HFFc6 (cell line): ENCODE measurements at regions not wholly inside any gene's neighbourhood (a gene's known extent, or its start where the extent isn't known, plus 50 kb on each side); places are given as distances from the start of the nearest gene placed in this dataset.
"Not testable (repeated sequence)": the region's sequence is repeated elsewhere in the genome, so short reads cannot be mapped to it uniquely, and the experiment has no call there.

Source experiments
- DNase-seq: peaks from one replicate; pipeline ENCODE4 v3.0.0-alpha.2; 2018
- H3K27ac Mint-ChIP-seq: 2 replicates; pipeline ENCODE4 v1.8.0; 2020; ENCODE audit warnings: mild to moderate bottlenecking, mixed read lengths
- H3K27me3 Mint-ChIP-seq: 2 replicates; pipeline ENCODE4 v1.8.0; 2021; ENCODE audit warnings: mild to moderate bottlenecking, moderate library complexity, mixed read lengths; ENCODE audit not compliant: insufficient read depth
- H3K36me3 Mint-ChIP-seq: 2 replicates; pipeline ENCODE4 v1.8.0; 2021; ENCODE audit warnings: low read depth, mixed read lengths
- H3K4me1 Mint-ChIP-seq: 2 replicates; pipeline ENCODE4 v1.8.0; 2020; ENCODE audit warnings: low read depth, mixed read lengths
- H3K4me3 Mint-ChIP-seq: 2 replicates; pipeline ENCODE4 v1.8.0; 2020; ENCODE audit warnings: mild to moderate bottlenecking, moderate library complexity, mixed read lengths
- H3K9me3 Mint-ChIP-seq: 2 replicates; pipeline ENCODE4 v1.8.0; 2020; ENCODE audit warnings: mild to moderate bottlenecking, mixed read lengths
- TF ChIP-seq, protein P1 (sequence below): fragments of 200-600 bp; sonication (generic); IDR thresholded peaks from 2 replicates; pipeline ENCODE4 v1.5.0; 2021; ENCODE audit warnings: antibody characterized with exemption, mild to moderate bottlenecking

DNA sequence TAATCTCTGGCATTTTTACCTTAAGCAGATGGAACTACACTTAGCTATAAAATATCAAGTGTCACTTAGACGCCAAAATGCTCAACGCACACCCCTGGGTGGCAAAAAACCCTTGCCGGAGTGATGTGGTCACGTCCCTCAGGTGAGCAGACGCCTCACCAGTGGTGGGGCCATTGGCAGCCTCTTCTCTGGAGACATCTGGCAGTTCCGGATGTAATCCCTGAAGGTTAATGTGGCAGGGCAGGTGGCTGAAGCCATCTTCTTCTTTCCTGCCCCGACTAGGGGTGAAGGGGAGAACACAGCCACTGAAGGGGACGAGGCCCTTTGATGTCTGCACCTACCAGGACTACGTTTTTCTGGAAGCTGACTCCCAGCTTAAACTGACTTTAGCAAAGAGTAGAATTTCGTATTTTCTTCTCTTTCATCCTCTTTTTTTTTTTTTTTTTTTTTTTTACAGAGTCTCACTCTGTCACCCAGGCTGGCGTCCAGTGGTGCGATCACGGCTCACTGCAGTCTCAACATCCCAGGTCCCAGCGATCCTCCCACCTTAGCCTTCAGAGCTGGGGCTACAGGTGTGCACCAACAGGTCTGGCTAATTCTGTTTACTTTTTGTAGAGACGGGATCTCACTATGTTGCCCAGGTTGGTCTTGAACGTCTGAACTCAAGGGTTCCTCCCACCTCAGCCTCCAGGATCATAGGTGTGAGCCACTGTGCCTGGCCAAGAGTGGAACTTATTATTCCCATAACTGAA is 152.1 kb downstream of the TTLL2 start:
- DNase-seq: no peak
- Mint-ChIP-seq H3K36me3 (peaks cover 5% of the 10 kb centered on the region; the same call in 1 of the 2 replicates), H3K4me1 (no peaks in the 10 kb centered on the region), H3K27ac (no peak overlapping the region), H3K4me3 (no peak overlapping the region), H3K27me3 (no peaks in the 10 kb centered on the region; the same call in 1 of the 2 replicates), H3K9me3 (peaks cover 65% of the 10 kb centered on the region)
- TF ChIP-seq, protein P1, sequence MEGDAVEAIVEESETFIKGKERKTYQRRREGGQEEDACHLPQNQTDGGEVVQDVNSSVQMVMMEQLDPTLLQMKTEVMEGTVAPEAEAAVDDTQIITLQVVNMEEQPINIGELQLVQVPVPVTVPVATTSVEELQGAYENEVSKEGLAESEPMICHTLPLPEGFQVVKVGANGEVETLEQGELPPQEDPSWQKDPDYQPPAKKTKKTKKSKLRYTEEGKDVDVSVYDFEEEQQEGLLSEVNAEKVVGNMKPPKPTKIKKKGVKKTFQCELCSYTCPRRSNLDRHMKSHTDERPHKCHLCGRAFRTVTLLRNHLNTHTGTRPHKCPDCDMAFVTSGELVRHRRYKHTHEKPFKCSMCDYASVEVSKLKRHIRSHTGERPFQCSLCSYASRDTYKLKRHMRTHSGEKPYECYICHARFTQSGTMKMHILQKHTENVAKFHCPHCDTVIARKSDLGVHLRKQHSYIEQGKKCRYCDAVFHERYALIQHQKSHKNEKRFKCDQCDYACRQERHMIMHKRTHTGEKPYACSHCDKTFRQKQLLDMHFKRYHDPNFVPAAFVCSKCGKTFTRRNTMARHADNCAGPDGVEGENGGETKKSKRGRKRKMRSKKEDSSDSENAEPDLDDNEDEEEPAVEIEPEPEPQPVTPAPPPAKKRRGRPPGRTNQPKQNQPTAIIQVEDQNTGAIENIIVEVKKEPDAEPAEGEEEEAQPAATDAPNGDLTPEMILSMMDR: no peak

DNA sequence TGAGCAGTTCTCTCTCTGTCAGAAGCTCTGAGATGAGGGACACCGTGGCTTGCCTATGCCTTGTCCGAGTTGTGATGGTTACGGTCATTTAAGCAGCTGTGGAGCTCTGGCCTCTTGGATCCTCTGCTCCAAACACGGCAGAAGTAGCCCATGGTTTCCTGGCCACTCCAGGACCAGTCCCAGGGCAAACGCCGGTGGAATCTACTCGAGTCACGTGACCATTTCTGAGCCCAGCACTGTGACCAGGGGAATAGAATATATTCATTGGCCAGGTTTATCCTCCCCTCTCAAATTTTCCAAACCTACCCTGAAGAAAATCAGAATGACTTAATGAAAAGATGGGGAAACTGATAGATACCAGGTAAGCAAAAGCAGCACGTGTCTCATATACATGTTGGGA is 152.8 kb downstream of the TTLL2 start:
- no peak for DNase-seq
- H3K27me3 Mint-ChIP-seq: no peaks in the 10 kb centered on the region; the same call in 1 of the 2 replicates
- TF ChIP-seq, protein P1: no peak
- H3K4me3 Mint-ChIP-seq: no peak overlapping the region
- no peaks in the 10 kb centered on the region; the same call in 1 of the 2 replicates for H3K36me3 Mint-ChIP-seq
- H3K27ac Mint-ChIP-seq: no peak overlapping the region
- no peaks in the 10 kb centered on the region for H3K4me1 Mint-ChIP-seq
- peaks cover 66% of the 10 kb centered on the region for H3K9me3 Mint-ChIP-seq

DNA sequence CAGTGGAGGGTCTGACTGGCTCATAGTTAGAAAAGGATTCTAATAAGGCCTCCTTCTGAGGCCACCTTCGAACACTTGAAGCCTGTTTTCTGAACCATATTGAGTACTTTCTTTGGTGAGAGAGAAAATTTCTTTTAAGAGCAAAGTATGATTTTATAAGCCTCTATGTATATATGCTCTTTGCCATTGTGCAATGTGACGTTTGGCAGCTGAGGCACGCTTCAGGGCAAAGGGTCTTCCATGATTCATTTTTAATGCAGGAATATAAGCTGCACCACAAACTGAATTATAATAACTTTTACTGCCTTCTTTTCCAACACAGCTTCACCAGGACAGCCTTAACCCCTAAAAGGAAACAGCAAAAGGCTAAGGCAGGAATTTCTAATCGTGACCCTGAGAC is 154.4 kb downstream of the TTLL2 start:
- H3K4me3 Mint-ChIP-seq: no peak overlapping the region
- no peaks in the 10 kb centered on the region; the same call in 1 of the 2 replicates for H3K36me3 Mint-ChIP-seq
- no peaks in the 10 kb centered on the region for H3K4me1 Mint-ChIP-seq
- no peak for DNase-seq
- TF ChIP-seq, protein P1: no peak
- H3K9me3 Mint-ChIP-seq: peaks cover 60% of the 10 kb centered on the region
- H3K27me3 Mint-ChIP-seq: no peaks in the 10 kb centered on the region
- H3K27ac Mint-ChIP-seq: no peak overlapping the region

DNA sequence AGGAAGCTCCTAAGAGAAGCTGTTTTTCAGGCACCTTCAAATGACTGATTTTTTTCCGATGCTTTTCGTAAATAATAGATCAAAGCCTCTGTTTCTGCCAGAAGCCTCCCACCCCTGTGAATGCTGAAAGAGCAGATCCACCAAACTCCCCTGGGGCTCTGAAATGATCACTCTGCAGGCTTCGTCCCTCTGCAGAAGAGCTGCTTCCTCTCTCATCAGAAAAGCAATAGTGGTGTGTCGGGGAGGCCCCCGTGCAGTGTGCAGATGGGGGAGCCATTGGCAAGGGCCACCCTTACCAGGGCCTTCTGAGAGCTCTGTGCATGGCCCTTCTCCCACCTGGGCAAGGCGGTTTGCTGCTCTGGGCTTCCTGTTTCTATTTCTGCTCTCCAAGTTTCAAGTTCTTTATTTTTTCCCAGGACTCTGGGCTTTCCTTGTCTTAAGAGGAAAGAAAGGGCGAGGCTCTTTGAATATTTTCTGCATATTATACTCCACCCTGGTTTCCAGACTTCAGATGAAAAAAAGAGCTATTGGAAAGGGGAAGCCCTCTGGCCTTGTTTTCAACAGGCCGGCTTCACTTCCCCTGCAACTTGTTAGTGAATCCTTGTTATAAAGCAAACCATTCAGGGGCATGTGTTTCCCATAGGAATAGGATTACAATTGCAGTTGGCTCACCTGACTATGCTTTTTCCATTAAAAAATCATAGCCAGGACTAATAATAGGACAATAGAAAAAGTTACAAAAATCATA is 155.2 kb downstream of the TTLL2 start:
- H3K36me3 Mint-ChIP-seq: no peaks in the 10 kb centered on the region; the same call in 1 of the 2 replicates
- H3K4me1 Mint-ChIP-seq: no peaks in the 10 kb centered on the region
- peaks cover 67% of the 10 kb centered on the region for H3K9me3 Mint-ChIP-seq
- no peak for DNase-seq
- H3K27ac Mint-ChIP-seq: no peak overlapping the region
- TF ChIP-seq, protein P1: no peak
- no peaks in the 10 kb centered on the region for H3K27me3 Mint-ChIP-seq
- H3K4me3 Mint-ChIP-seq: no peak overlapping the region

DNA sequence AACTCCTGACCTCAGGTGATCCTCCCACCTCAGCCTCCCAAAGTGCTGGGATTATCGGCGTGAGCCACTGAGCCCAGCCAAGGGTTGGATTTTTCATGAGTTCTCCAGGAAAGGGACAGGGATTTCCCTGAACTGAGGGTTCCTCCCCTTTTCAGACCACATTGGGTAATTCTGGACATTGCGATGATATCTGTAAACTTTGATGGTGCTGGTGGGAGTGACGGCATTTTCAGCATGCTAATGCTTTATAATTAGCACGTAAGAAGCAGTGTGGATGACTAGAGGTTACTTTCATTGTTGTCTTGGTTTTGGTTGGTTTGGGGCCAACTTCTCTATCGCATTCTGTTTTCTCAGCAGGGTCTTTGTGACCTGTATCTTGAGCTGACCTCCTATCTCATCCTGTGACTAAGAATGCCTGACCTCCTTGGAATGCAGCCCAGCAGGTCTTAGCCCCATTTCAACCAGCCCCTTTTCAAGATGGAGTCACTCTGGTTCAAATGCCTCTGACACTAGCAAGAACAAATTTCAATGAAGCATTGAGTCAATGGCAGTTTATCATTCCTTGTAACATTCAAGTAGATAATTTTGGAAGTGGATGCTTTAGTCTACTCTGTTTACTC is 156.5 kb downstream of the TTLL2 start:
- Mint-ChIP-seq H3K27me3 (no peaks in the 10 kb centered on the region), H3K4me1 (no peaks in the 10 kb centered on the region), H3K9me3 (peaks cover 81% of the 10 kb centered on the region), H3K36me3 (peaks cover 5% of the 10 kb centered on the region; the same call in 1 of the 2 replicates), H3K27ac (no peak overlapping the region), H3K4me3 (no peak overlapping the region)
- TF ChIP-seq, protein P1: no peak
- DNase-seq: no peak

DNA sequence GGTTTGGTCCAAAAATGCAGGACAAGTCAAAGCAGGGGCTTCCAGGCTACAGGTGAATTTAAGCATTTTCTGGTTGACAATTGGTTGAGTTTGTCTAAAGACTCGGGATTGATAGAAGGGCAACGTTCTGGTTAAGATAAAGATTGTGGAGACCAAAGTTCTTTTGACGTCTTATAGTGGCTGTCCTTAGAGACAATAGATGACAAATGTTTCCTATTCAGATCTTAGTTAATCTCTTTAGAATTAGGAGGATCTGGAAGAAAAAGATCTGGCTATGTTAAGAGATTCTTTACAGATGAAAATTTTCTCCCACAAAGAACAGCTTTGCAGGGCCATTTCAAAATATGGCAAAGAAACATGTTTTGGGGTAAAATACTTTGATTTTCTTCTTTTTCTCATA is 157.9 kb downstream of the TTLL2 start:
- not testable (repeated sequence) for H3K4me1 Mint-ChIP-seq, H3K27me3 Mint-ChIP-seq, DNase-seq, H3K27ac Mint-ChIP-seq, H3K4me3 Mint-ChIP-seq, H3K36me3 Mint-ChIP-seq
- H3K9me3 Mint-ChIP-seq: peaks cover 86% of the 10 kb centered on the region
